Endothelial cell of umbilical vein (primary cell): ENCODE measurements at regions not wholly inside any gene's neighbourhood (a gene's known extent, or its start where the extent isn't known, plus 50 kb on each side); places are given as distances from the start of the nearest gene placed in this dataset.

ENCODE experiments used
- BruUV-seq: library from RNA; stranded (reverse); fragments of 400-500 nt; replicated peaks from 2 replicates; lab custom pipeline; 2021; lab: Mats Ljungman, UMichigan
- CTCF ChIA-PET: fragments of 300-600, 350-600 bp; sonication (Branson Sonifier 250); formaldehyde crosslinking; loops from one replicate; lab custom pipeline; 2021; ENCODE audit warnings: antibody characterized with exemption, inconsistent platforms; lab: Charles Lee
- POLR2A ChIA-PET: fragments of 300-600, 350-600 bp; sonication (Branson Sonifier 250); formaldehyde crosslinking; loops from one replicate; lab custom pipeline; 2021; ENCODE audit warnings: antibody characterized with exemption, inconsistent platforms; lab: Charles Lee
- DNase-seq: peaks from one replicate; pipeline ENCODE4 v3.0.0-alpha.2; 2011; ENCODE audit warnings: low read depth, low spot score
- FAIRE-seq: peaks from 2 replicates; lab custom pipeline; 2011; peaks lifted over from hg19 to GRCh38; lab: Jason Lieb, UNC
- H2AFZ ChIP-seq: 2 replicates; pipeline ENCODE4 v1.6.0; 2012; ENCODE audit warnings: low read depth, low read length, control low read depth, inconsistent platforms
- H3K27ac ChIP-seq: 2 replicates; pipeline ENCODE4 v1.5.1; 2011; ENCODE audit warnings: low read depth, mild to moderate bottlenecking, control low read depth, low read length, moderate library complexity; ENCODE audit not compliant: insufficient read depth
- H3K27me3 ChIP-seq, 2 experiments: 2 replicates each; pipeline versions ENCODE4 v1.6.0 to v1.6.1; 2011; ENCODE audit warnings: low read length in 2 of 2, mixed read lengths in 1 of 2; ENCODE audit not compliant: control insufficient read depth in 2 of 2, insufficient read depth in 2 of 2
- H3K36me3 ChIP-seq, 2 experiments: 2 replicates in 1 of 2; 3 replicates in 1 of 2; pipeline ENCODE4 v1.5.1; 2011; ENCODE audit warnings: low read length in 2 of 2, mild to moderate bottlenecking in 1 of 2, moderate library complexity in 1 of 2; ENCODE audit not compliant: control insufficient read depth in 2 of 2, insufficient read depth in 2 of 2; ENCODE audit errors: extremely low read depth in 1 of 2
- H3K4me1 ChIP-seq: 3 replicates; pipeline ENCODE4 v1.5.1; 2011; ENCODE audit warnings: mild to moderate bottlenecking, low read length; ENCODE audit not compliant: control insufficient read depth, insufficient read depth; ENCODE audit errors: extremely low read depth
- H3K4me2 ChIP-seq: 2 replicates; pipeline ENCODE4 v1.6.1; 2011; ENCODE audit warnings: low read length, control low read depth, mixed read lengths; ENCODE audit not compliant: insufficient read depth
- H3K4me3 ChIP-seq, 3 experiments: fragments of 200-600 bp in 1 of 3; sonication (generic), shearing (Covaris generic) in 1 of 3; replicated peaks in 1 of 3; 2 replicates each; pipeline ENCODE4 v1.5.1; 2011 to 2016; ENCODE audit warnings: control low read depth in 3 of 3, low read length in 3 of 3, mild to moderate bottlenecking in 2 of 3, inconsistent platforms in 1 of 3, low read depth in 1 of 3, moderate library complexity in 1 of 3; ENCODE audit not compliant: insufficient read depth in 1 of 3
- H3K79me2 ChIP-seq: 2 replicates; pipeline ENCODE4 v1.6.0; 2012; ENCODE audit warnings: low read length, inconsistent platforms; ENCODE audit not compliant: control insufficient read depth, insufficient read depth
- H3K9ac ChIP-seq: replicated peaks from 2 replicates; pipeline ENCODE3; 2011; ENCODE audit warnings: low read length, control low read depth; ENCODE audit not compliant: insufficient read depth; ENCODE audit errors: extremely low read depth
- H3K9me1 ChIP-seq: replicated peaks from 3 replicates; pipeline ENCODE4 v1.6.0; 2011; ENCODE audit warnings: mild to moderate bottlenecking, low read length; ENCODE audit not compliant: control insufficient read depth, insufficient read depth; ENCODE audit errors: extremely low read depth
- H3K9me3 ChIP-seq: replicated peaks from 2 replicates; pipeline ENCODE4 v1.5.1; 2012; ENCODE audit warnings: low read length, inconsistent platforms; ENCODE audit not compliant: control insufficient read depth, insufficient read depth
- H4K20me1 ChIP-seq: replicated peaks from 2 replicates; pipeline ENCODE3; 2011; ENCODE audit warnings: mild to moderate bottlenecking, low read length; ENCODE audit not compliant: control insufficient read depth, insufficient read depth; ENCODE audit errors: extremely low read depth
- EZH2 ChIP-seq: IDR thresholded peaks from 2 replicates; pipeline ENCODE4 v1.6.1; 2012; ENCODE audit warnings: borderline replicate concordance, low read depth, mild to moderate bottlenecking, moderate library complexity, low read length, inconsistent platforms; ENCODE audit not compliant: severe bottlenecking
- FOS ChIP-seq: IDR thresholded peaks from 2 replicates; pipeline ENCODE4 v1.6.1; 2011; ENCODE audit warnings: mild to moderate bottlenecking, low read length, moderate library complexity, borderline replicate concordance; ENCODE audit not compliant: insufficient read depth
- GATA2 ChIP-seq: IDR thresholded peaks from 2 replicates; pipeline ENCODE4 v1.7.0; 2011; ENCODE audit warnings: low read depth, mild to moderate bottlenecking, moderate library complexity, mixed read lengths, low read length; ENCODE audit not compliant: insufficient read length, insufficient read depth
- JUN ChIP-seq: IDR thresholded peaks from 2 replicates; pipeline ENCODE4 v1.6.1; 2011; ENCODE audit warnings: borderline replicate concordance, low read depth; ENCODE audit not compliant: insufficient read length, insufficient read depth
- MYC ChIP-seq: IDR thresholded peaks from one replicate; pipeline ENCODE4 v1.6.1; 2011; ENCODE audit warnings: mild to moderate bottlenecking, low read depth, low read length
- POLR2A ChIP-seq: IDR thresholded peaks from 2 replicates; pipeline ENCODE4 v1.6.1; 2012; ENCODE audit warnings: low read depth, mild to moderate bottlenecking, control low read depth, low read length
- POLR2AphosphoS5 ChIP-seq: IDR thresholded peaks from 2 replicates; pipeline ENCODE4 v1.6.1; 2012; ENCODE audit warnings: low read depth, mild to moderate bottlenecking, control low read depth, low read length, moderate library complexity; ENCODE audit not compliant: insufficient read depth
- dilution Hi-C: fragments of 300-500 bp; cut with MboI; formaldehyde crosslinking; loops from one replicate; pipeline ENCODE4 v1.15.0; 2019; ENCODE audit warnings: low sequenced_read_pairs; ENCODE audit not compliant: extremely low pct_ligation_motif_present
- intact Hi-C: fragments of 100-400 bp; cut with micrococcal nuclease; formaldehyde crosslinking; loops from one replicate; pipeline ENCODE4 v1.10.0; 2022
- TF ChIP-seq, protein P1 (sequence below): IDR thresholded peaks from 2 replicates; pipeline ENCODE4 v1.6.1; 2011; ENCODE audit not compliant: insufficient read depth, insufficient read length
- TF ChIP-seq, protein P2 (sequence below), 2 donors: IDR thresholded peaks; 1 replicate in 1 of 2; 2 replicates in 1 of 2; pipeline ENCODE4 v1.5.1; 2011; ENCODE audit warnings: low read length in 2 of 2, mild to moderate bottlenecking in 2 of 2, moderate library complexity in 2 of 2, control low read depth in 1 of 2, inconsistent platforms in 1 of 2, low read depth in 1 of 2; ENCODE audit not compliant: insufficient read depth in 1 of 2; ENCODE audit errors: extremely low read depth in 1 of 2

DNA sequence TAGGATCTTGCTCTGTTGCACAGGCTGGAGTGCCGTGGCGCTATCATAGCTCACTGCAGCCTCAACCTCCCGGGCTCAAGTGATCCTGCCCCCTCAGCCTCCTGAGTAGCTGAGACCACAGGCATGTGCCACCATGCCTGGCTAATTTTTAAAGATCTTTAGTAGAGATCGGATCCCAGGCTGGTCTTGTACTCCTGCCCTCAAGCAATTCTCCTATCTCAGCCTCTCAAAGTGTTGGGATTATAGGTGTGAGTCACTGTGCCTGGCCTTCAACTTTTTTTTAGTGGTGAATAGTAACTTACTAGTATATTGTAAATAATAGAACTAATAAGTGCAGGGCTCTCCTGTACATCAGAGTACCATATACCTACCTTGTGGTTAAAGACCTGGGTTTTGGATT is 52.1 kb upstream of the LMTK2 start:
- H3K9me3 ChIP-seq, result no peaks in the 10 kb centered on the region
- intact Hi-C loops (no loop called here), dilution Hi-C loops (no loop called here)
- BruUV-seq, result no TSS peak
- H3K27ac ChIP-seq, result no peak overlapping the region
- FAIRE-seq (no peak), DNase-seq (no peak)
- H3K4me1 ChIP-seq, result no peaks in the 10 kb centered on the region
- H2AFZ ChIP-seq, result no peak overlapping the region
- H3K4me3 ChIP-seq, result no peak overlapping the region
- H3K9me1 ChIP-seq, result no peaks in the 10 kb centered on the region
- no peaks in the 10 kb centered on the region for H3K36me3 ChIP-seq
- H3K27me3 ChIP-seq, result no peaks in the 10 kb centered on the region
- no peak overlapping the region for H3K9ac ChIP-seq
- H3K4me2 ChIP-seq, result no peak overlapping the region
- no peaks in the 10 kb centered on the region for H3K79me2 ChIP-seq
- H4K20me1 ChIP-seq, result no peaks in the 10 kb centered on the region
- POLR2A ChIA-PET, result no interaction called here
- TF ChIP-seq GATA2, result no peak
- no peak for TF ChIP-seq JUN
- no peak for TF ChIP-seq MYC
- TF ChIP-seq, protein P1, sequence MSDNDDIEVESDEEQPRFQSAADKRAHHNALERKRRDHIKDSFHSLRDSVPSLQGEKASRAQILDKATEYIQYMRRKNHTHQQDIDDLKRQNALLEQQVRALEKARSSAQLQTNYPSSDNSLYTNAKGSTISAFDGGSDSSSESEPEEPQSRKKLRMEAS, result no peak
- TF ChIP-seq POLR2AphosphoS5, result no peak
- TF ChIP-seq POLR2A, result no peak
- TF ChIP-seq, protein P2, sequence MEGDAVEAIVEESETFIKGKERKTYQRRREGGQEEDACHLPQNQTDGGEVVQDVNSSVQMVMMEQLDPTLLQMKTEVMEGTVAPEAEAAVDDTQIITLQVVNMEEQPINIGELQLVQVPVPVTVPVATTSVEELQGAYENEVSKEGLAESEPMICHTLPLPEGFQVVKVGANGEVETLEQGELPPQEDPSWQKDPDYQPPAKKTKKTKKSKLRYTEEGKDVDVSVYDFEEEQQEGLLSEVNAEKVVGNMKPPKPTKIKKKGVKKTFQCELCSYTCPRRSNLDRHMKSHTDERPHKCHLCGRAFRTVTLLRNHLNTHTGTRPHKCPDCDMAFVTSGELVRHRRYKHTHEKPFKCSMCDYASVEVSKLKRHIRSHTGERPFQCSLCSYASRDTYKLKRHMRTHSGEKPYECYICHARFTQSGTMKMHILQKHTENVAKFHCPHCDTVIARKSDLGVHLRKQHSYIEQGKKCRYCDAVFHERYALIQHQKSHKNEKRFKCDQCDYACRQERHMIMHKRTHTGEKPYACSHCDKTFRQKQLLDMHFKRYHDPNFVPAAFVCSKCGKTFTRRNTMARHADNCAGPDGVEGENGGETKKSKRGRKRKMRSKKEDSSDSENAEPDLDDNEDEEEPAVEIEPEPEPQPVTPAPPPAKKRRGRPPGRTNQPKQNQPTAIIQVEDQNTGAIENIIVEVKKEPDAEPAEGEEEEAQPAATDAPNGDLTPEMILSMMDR (IDR thresholded peaks at IDR 0.05; ENCODE audit: extremely low read depth in 1 of 2, insufficient read depth in 1 of 2, low read depth in 1 of 2, low read length in 2 of 2), result no peak
- no peak for TF ChIP-seq EZH2
- TF ChIP-seq FOS, result no peak
- CTCF ChIA-PET, result no interaction called here
